A673 (cell line): ENCODE measurements at regions not wholly inside any gene's neighbourhood (a gene's known extent, or its start where the extent isn't known, plus 50 kb on each side); places are given as distances from the start of the nearest gene placed in this dataset.

Experiments
- BruUV-seq: library from RNA; stranded (reverse); fragments of 400-500 nt; replicated peaks from 2 replicates; lab custom pipeline; 2021; lab: Mats Ljungman, UMichigan
- CTCF ChIA-PET: fragments of 300-600 bp; sonication (Branson Sonifier 250); formaldehyde crosslinking; loops from one replicate; lab custom pipeline; 2022; ENCODE audit warnings: antibody characterized with exemption; lab: Charles Lee
- POLR2A ChIA-PET: fragments of 300-600 bp; sonication (Branson Sonifier 250); formaldehyde crosslinking; loops from one replicate; lab custom pipeline; 2022; ENCODE audit warnings: antibody characterized with exemption; ENCODE audit not compliant: low non-redundant PET; lab: Charles Lee
- DNase-seq: peaks from one replicate; pipeline ENCODE4 v3.0.0-alpha.2; 2015; ENCODE audit warnings: low spot score
- H3K27ac ChIP-seq: fragments of 200-600 bp; sonication (generic); 2 replicates; pipeline ENCODE4 v1.5.1; 2016; ENCODE audit warnings: mixed run types, low read depth, mild to moderate bottlenecking, mixed read lengths, antibody characterized with exemption, low read length; ENCODE audit not compliant: poor library complexity, severe bottlenecking
- H3K27me3 ChIP-seq: fragments of 200-600 bp; sonication (generic); replicated peaks from 2 replicates; pipeline ENCODE4 v1.6.1; 2017; ENCODE audit warnings: mixed run types, low read depth, mild to moderate bottlenecking, mixed read lengths, antibody characterized with exemption, low read length; ENCODE audit not compliant: insufficient read depth, poor library complexity
- H3K36me3 ChIP-seq: fragments of 200-600 bp; sonication (generic); 2 replicates; pipeline ENCODE4 v1.6.1; 2016; ENCODE audit warnings: mixed run types, mild to moderate bottlenecking, mixed read lengths, antibody characterized with exemption, low read length; ENCODE audit not compliant: insufficient read depth, poor library complexity, severe bottlenecking
- H3K4me1 ChIP-seq: fragments of 200-600 bp; sonication (generic); 2 replicates; pipeline ENCODE4 v1.6.1; 2017; ENCODE audit warnings: mixed run types, mild to moderate bottlenecking, mixed read lengths, antibody characterized with exemption, low read length; ENCODE audit not compliant: insufficient read depth, poor library complexity, severe bottlenecking
- H3K4me3 ChIP-seq: fragments of 200-600 bp; sonication (generic); 2 replicates; pipeline ENCODE4 v1.5.1; 2016; ENCODE audit warnings: low read depth, mixed run types, mild to moderate bottlenecking, mixed read lengths, low read length; ENCODE audit not compliant: poor library complexity, severe bottlenecking
- H3K9me3 ChIP-seq: fragments of 200-600 bp; sonication (generic); 2 replicates; pipeline ENCODE4 v1.6.1; 2016; ENCODE audit warnings: mixed run types, low read depth, mild to moderate bottlenecking, mixed read lengths, antibody characterized with exemption, low read length; ENCODE audit not compliant: poor library complexity, severe bottlenecking
- EZH2 ChIP-seq: fragments of 200-600 bp; sonication (generic); IDR thresholded peaks from 2 replicates; pipeline ENCODE4 v1.6.1; 2017; ENCODE audit warnings: borderline replicate concordance, low read depth, mild to moderate bottlenecking, mixed read lengths, antibody characterized with exemption, low read length; ENCODE audit not compliant: poor library complexity, severe bottlenecking
- intact Hi-C: fragments of 100-400 bp; cut with micrococcal nuclease; formaldehyde crosslinking; loops from one replicate; pipeline ENCODE4 v1.10.0; 2022; ENCODE audit not compliant: unreplicated experiment
- TF ChIP-seq, protein P1 (sequence below): fragments of 300-800, 200-600 bp; sonication (generic); conservative IDR thresholded peaks from 2 replicates; pipeline ENCODE4 v1.5.1; 2017; ENCODE audit warnings: low read depth, mild to moderate bottlenecking, antibody characterized with exemption, low read length, moderate library complexity, mixed read lengths

DNA sequence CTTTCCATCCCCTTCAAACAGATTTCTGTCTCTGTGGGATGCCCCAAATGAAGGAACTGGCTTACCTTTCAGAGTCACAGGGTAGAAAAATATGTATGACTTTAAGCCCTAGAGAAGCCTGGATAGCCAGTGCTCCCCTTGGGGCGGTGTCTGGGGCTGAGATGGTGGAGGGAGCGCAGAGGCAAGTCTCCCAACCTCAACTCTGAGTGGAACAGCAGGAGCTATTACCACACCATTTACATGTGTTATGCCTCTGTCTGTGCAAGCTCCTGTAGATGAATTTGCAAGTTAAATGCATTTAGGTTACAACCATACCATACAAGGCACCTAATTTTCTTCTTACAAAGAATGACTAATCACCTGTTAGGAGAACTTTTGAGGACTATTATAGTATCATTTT is 50.4 kb upstream of the CLMN start:
- no TSS peak for BruUV-seq
- no peak overlapping the region for H3K27ac ChIP-seq
- no peaks in the 10 kb centered on the region for H3K9me3 ChIP-seq
- H3K27me3 ChIP-seq: no peaks in the 10 kb centered on the region
- CTCF ChIA-PET: no interaction called here
- no peaks in the 10 kb centered on the region for H3K36me3 ChIP-seq
- POLR2A ChIA-PET: no interaction called here
- intact Hi-C loops: no loop called here
- H3K4me3 ChIP-seq: no peak overlapping the region
- TF ChIP-seq, protein P1, sequence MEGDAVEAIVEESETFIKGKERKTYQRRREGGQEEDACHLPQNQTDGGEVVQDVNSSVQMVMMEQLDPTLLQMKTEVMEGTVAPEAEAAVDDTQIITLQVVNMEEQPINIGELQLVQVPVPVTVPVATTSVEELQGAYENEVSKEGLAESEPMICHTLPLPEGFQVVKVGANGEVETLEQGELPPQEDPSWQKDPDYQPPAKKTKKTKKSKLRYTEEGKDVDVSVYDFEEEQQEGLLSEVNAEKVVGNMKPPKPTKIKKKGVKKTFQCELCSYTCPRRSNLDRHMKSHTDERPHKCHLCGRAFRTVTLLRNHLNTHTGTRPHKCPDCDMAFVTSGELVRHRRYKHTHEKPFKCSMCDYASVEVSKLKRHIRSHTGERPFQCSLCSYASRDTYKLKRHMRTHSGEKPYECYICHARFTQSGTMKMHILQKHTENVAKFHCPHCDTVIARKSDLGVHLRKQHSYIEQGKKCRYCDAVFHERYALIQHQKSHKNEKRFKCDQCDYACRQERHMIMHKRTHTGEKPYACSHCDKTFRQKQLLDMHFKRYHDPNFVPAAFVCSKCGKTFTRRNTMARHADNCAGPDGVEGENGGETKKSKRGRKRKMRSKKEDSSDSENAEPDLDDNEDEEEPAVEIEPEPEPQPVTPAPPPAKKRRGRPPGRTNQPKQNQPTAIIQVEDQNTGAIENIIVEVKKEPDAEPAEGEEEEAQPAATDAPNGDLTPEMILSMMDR: no peak
- no peak for TF ChIP-seq EZH2
- H3K4me1 ChIP-seq: no peaks in the 10 kb centered on the region
- DNase-seq: no peak
